HepG2 (cell line): ENCODE measurements at regions not wholly inside any gene's neighbourhood (a gene's known extent, or its start where the extent isn't known, plus 50 kb on each side); places are given as distances from the start of the nearest gene placed in this dataset.

Source experiments
- CBFB ChIP-seq: sonication (generic); formaldehyde crosslinking; IDR thresholded peaks from 2 replicates; pipeline ENCODE4 v1.4.0; 2020; ENCODE audit warnings: missing genetic modification reagents
- CEBPB ChIP-seq: IDR thresholded peaks from 2 replicates; pipeline ENCODE4 v1.6.1; 2011; ENCODE audit warnings: low read depth, low read length, improper control_type of control experiment, borderline replicate concordance
- HOXA3 ChIP-seq: sonication (generic); formaldehyde crosslinking; IDR thresholded peaks from 2 replicates; pipeline ENCODE4 v1.5.0; 2020; ENCODE audit warnings: missing genetic modification reagents
- HOXA9 ChIP-seq: sonication (generic); formaldehyde crosslinking; IDR thresholded peaks from 2 replicates; pipeline ENCODE4 v1.8.1; 2022; ENCODE audit warnings: missing genetic modification reagents, mild to moderate bottlenecking, moderate library complexity, borderline replicate concordance
- NPAS2 ChIP-seq: sonication (generic); formaldehyde crosslinking; IDR thresholded peaks from 2 replicates; pipeline ENCODE4 v1.8.0; 2022; ENCODE audit warnings: mild to moderate bottlenecking, missing genetic modification reagents, borderline replicate concordance
- RXRA ChIP-seq: sonication (generic); formaldehyde crosslinking; IDR thresholded peaks from 2 replicates; pipeline ENCODE4 v1.5.1; 2020; ENCODE audit warnings: missing genetic modification reagents
- SAP130 ChIP-seq: IDR thresholded peaks from 2 replicates; pipeline ENCODE4 v1.6.1; 2016; ENCODE audit warnings: low read depth
- SMC3 ChIP-seq: IDR thresholded peaks from 2 replicates; pipeline ENCODE4 v1.6.1; 2011; ENCODE audit warnings: low read length, improper control_type of control experiment
- SP140L ChIP-seq: sonication (generic); formaldehyde crosslinking; IDR thresholded peaks from 2 replicates; pipeline ENCODE4 v1.4.0; 2020; ENCODE audit warnings: missing genetic modification reagents, borderline replicate concordance
- ZFP36L2 ChIP-seq: sonication (generic); formaldehyde crosslinking; IDR thresholded peaks from 2 replicates; pipeline ENCODE4 v1.4.0; 2020; ENCODE audit warnings: missing genetic modification reagents
- ZFP37 ChIP-seq: sonication (generic); formaldehyde crosslinking; IDR thresholded peaks from 2 replicates; pipeline ENCODE4 v1.4.0; 2020; ENCODE audit warnings: missing genetic modification reagents, borderline replicate concordance
- ZMYM3 ChIP-seq: sonication (generic); formaldehyde crosslinking; IDR thresholded peaks from 2 replicates; pipeline ENCODE4 v1.5.1; 2020; ENCODE audit warnings: mild to moderate bottlenecking, missing genetic modification reagents
- ZNF350 ChIP-seq: sonication (generic); formaldehyde crosslinking; IDR thresholded peaks from 2 replicates; pipeline ENCODE4 v1.4.0; 2020; ENCODE audit warnings: mild to moderate bottlenecking, low read depth, missing genetic modification reagents, borderline replicate concordance
- ZNF354B ChIP-seq: sonication (generic); formaldehyde crosslinking; IDR thresholded peaks from 2 replicates; pipeline ENCODE4 v1.8.0; 2022; ENCODE audit warnings: mild to moderate bottlenecking, missing genetic modification reagents
- ZNF724P ChIP-seq: sonication (generic); formaldehyde crosslinking; IDR thresholded peaks from 2 replicates; pipeline ENCODE4 v1.8.0; 2022; ENCODE audit warnings: missing genetic modification reagents, borderline replicate concordance
- ZSCAN29 ChIP-seq: sonication (generic); formaldehyde crosslinking; conservative IDR thresholded peaks from 2 replicates; pipeline ENCODE4 v1.4.0; 2020; ENCODE audit warnings: mild to moderate bottlenecking, missing genetic modification reagents
- TF ChIP-seq, protein P1 (sequence below): sonication (generic); formaldehyde crosslinking; IDR thresholded peaks from 2 replicates; pipeline ENCODE4 v1.4.0; 2020; ENCODE audit warnings: missing genetic modification reagents
- TF ChIP-seq, protein P2 (sequence below): sonication (generic); formaldehyde crosslinking; IDR thresholded peaks from 2 replicates; pipeline ENCODE4 v1.8.0; 2022; ENCODE audit warnings: missing genetic modification reagents, low read depth, mild to moderate bottlenecking, borderline replicate concordance
- TF ChIP-seq, protein P3 (sequence below): sonication (generic); formaldehyde crosslinking; IDR thresholded peaks from 2 replicates; pipeline ENCODE4 v1.9.0; 2021; ENCODE audit warnings: missing genetic modification reagents, borderline replicate concordance
- TF ChIP-seq, protein P4 (sequence below): sonication (generic); formaldehyde crosslinking; IDR thresholded peaks from 2 replicates; pipeline ENCODE4 v1.8.1; 2023; ENCODE audit warnings: missing genetic modification reagents, mild to moderate bottlenecking, borderline replicate concordance
- TF ChIP-seq, protein P5 (sequence below): sonication (generic); formaldehyde crosslinking; IDR thresholded peaks from 2 replicates; pipeline ENCODE4 v1.8.0; 2022; ENCODE audit warnings: mild to moderate bottlenecking, missing genetic modification reagents, borderline replicate concordance
- TF ChIP-seq, protein P6 (sequence below): sonication (generic); formaldehyde crosslinking; IDR thresholded peaks from 2 replicates; pipeline ENCODE4 v1.8.1; 2023; ENCODE audit warnings: missing genetic modification reagents, inconsistent platforms, borderline replicate concordance

DNA sequence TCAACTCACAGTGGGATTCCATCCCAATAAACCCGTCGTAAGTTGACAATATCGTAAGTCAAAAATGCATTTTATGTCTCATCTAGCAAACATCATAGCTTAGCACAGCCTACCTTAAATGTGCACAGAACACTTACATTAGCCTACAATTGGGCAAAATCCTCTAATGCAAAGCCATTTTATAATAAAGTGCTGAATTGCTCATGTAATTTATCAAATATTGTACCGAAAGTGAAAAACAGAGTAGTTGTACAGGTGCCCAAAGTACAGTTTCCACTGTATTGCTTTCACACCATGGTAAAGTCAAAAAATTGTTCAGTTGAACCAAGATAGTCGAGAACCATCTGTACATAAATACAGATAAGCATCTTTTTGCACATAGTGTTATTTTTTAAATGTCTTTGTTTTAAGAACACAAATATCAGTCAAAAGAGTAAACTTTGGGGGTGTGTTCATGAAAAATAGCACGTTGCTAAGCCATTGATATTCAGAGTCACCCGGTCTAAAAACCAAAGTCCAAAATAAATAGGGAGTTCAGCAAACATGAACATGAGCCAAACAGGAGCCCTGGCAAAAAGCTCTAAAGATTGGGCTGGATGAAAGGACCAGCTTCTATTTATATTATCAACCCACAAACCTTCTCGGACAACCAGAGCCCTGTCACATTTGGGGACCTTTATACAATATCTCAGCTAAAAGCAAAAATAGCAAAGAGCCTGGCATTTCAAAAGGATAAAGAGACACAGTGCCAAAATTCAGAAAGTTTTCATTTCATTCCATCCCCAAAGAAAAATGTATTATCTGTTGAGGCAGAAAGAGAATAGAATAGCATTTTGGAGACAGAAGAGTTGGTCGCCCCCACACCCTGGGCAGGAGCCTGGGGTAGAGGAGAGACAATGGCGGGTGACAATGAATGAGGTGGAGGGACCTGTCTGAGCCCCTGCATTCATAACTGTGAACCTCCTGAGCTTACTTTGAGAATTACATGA is 105.9 kb upstream of the SH3BP4 start (continued):
- TF ChIP-seq CEBPB = no peak
- TF ChIP-seq, protein P1, sequence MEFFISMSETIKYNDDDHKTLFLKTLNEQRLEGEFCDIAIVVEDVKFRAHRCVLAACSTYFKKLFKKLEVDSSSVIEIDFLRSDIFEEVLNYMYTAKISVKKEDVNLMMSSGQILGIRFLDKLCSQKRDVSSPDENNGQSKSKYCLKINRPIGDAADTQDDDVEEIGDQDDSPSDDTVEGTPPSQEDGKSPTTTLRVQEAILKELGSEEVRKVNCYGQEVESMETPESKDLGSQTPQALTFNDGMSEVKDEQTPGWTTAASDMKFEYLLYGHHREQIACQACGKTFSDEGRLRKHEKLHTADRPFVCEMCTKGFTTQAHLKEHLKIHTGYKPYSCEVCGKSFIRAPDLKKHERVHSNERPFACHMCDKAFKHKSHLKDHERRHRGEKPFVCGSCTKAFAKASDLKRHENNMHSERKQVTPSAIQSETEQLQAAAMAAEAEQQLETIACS (CRISPR knock-in tag) = no peak
- TF ChIP-seq ZNF350 = no peak
- TF ChIP-seq, protein P2, sequence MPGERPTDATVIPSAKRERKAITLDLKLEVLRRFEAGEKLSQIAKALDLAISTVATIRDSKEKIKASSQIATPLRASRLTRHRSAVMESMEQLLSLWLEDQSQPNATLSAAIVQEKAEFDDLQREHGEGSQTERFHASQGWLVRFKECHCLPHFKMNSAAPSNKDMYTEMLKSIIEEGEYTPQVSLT = peak; percentile 85; the same call in 1 of the 2 replicates
- TF ChIP-seq NPAS2 = no peak
- no peak for TF ChIP-seq ZNF724P (CRISPR knock-in tag)
- peak; percentile 84 for TF ChIP-seq ZSCAN29 (CRISPR knock-in tag)
- TF ChIP-seq ZNF354B = 0 out of 2 replicates have a peak, but pooled peaks have one; percentile 65
- peak; percentile 48; the same call in 1 of the 2 replicates for TF ChIP-seq HOXA3
- TF ChIP-seq, protein P3, sequence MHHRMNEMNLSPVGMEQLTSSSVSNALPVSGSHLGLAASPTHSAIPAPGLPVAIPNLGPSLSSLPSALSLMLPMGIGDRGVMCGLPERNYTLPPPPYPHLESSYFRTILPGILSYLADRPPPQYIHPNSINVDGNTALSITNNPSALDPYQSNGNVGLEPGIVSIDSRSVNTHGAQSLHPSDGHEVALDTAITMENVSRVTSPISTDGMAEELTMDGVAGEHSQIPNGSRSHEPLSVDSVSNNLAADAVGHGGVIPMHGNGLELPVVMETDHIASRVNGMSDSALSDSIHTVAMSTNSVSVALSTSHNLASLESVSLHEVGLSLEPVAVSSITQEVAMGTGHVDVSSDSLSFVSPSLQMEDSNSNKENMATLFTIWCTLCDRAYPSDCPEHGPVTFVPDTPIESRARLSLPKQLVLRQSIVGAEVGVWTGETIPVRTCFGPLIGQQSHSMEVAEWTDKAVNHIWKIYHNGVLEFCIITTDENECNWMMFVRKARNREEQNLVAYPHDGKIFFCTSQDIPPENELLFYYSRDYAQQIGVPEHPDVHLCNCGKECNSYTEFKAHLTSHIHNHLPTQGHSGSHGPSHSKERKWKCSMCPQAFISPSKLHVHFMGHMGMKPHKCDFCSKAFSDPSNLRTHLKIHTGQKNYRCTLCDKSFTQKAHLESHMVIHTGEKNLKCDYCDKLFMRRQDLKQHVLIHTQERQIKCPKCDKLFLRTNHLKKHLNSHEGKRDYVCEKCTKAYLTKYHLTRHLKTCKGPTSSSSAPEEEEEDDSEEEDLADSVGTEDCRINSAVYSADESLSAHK (CRISPR knock-in tag) = no peak
- TF ChIP-seq CBFB = no peak; the same call in 1 of the 2 replicates
- TF ChIP-seq, protein P4, sequence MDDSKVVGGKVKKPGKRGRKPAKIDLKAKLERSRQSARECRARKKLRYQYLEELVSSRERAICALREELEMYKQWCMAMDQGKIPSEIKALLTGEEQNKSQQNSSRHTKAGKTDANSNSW (CRISPR knock-in tag) = no peak
- TF ChIP-seq RXRA (CRISPR knock-in tag) = no peak
- TF ChIP-seq SMC3 = no peak
- peak; percentile 32; the same call in 1 of the 2 replicates for TF ChIP-seq ZFP36L2 (CRISPR knock-in tag)
- TF ChIP-seq SAP130 (CRISPR knock-in tag) = peak; percentile 79
- TF ChIP-seq ZFP37 (CRISPR knock-in tag) = no peak
- peak; percentile 73; the same call in 1 of the 2 replicates for TF ChIP-seq SP140L (CRISPR knock-in tag)
- TF ChIP-seq, protein P5, sequence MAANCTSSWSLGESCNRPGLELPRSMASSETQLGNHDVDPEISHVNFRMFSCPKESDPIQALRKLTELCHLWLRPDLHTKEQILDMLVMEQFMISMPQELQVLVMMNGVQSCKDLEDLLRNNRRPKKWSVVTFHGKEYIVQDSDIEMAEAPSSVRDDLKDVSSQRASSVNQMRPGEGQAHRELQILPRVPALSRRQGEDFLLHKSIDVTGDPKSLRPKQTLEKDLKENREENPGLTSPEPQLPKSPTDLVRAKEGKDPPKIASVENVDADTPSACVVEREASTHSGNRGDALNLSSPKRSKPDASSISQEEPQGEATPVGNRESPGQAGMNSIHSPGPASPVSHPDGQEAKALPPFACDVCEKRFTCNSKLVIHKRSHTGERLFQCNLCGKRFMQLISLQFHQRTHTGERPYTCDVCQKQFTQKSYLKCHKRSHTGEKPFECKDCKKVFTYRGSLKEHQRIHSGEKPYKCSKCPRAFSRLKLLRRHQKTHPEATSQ = no peak
- TF ChIP-seq, protein P6, sequence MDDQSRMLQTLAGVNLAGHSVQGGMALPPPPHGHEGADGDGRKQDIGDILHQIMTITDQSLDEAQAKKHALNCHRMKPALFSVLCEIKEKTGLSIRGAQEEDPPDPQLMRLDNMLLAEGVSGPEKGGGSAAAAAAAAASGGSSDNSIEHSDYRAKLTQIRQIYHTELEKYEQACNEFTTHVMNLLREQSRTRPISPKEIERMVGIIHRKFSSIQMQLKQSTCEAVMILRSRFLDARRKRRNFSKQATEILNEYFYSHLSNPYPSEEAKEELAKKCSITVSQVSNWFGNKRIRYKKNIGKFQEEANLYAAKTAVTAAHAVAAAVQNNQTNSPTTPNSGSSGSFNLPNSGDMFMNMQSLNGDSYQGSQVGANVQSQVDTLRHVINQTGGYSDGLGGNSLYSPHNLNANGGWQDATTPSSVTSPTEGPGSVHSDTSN = no peak
- TF ChIP-seq ZMYM3 (CRISPR knock-in tag) = peak; percentile 65; the same call in 1 of the 2 replicates
- no peak for TF ChIP-seq HOXA9 (CRISPR knock-in tag)
